ENCODE measurements at regions not wholly inside any gene's neighbourhood (a gene's known extent, or its start where the extent isn't known, plus 50 kb on each side); places are given as distances from the start of the nearest gene placed in this dataset.

DNA sequence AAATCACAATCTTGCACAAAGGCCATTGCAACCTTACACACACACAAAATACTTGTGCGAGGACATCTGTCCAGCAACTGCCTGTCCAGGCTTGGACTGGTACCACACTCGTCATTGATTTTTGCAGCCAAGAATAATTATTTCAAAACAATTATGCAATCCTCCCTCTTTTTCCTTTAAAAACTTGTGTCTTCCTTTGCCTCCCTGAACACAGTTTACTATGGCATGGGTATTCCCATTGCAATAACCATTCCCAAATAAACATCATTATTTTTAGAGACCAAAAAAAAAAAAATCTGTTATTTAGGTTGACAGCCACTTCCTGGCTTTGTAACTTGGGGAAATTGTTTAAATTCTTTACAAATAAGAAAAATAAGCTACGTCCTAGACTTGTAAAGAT is 54.0 kb downstream of the C11orf91 start:
- CTCF ChIA-PET: no interaction called here
- POLR2A ChIA-PET (ENCODE audit: low non-redundant PET): no interaction called here
- no peak for DNase-seq (ENCODE audit: low spot score)
- TF ChIP-seq, protein P1, sequence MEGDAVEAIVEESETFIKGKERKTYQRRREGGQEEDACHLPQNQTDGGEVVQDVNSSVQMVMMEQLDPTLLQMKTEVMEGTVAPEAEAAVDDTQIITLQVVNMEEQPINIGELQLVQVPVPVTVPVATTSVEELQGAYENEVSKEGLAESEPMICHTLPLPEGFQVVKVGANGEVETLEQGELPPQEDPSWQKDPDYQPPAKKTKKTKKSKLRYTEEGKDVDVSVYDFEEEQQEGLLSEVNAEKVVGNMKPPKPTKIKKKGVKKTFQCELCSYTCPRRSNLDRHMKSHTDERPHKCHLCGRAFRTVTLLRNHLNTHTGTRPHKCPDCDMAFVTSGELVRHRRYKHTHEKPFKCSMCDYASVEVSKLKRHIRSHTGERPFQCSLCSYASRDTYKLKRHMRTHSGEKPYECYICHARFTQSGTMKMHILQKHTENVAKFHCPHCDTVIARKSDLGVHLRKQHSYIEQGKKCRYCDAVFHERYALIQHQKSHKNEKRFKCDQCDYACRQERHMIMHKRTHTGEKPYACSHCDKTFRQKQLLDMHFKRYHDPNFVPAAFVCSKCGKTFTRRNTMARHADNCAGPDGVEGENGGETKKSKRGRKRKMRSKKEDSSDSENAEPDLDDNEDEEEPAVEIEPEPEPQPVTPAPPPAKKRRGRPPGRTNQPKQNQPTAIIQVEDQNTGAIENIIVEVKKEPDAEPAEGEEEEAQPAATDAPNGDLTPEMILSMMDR (conservative IDR thresholded peaks at IDR 0.05; ENCODE audit: low read depth): no peak
- no peak overlapping the region for H3K27ac ChIP-seq

DNA sequence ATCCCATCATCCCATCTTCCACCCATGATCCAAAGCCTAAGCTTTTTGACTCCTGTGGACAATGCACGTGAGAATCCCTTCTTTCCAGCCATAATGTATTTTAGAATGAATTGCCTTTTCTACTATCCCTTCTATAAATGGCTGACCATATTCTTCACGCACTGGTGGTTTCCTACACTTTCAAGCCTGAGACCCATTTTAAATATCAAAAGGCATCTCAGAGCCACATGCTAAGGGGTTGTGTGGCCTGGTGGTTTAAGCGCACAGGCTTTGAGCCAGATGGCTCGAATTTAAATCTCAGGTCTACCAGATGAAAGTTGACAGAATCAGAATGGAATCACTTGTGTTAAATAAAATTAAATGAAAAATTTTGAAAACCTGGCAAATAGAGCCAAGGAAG is 54.5 kb downstream of the C11orf91 start:
- ChIA-PET POLR2A (ENCODE audit: low non-redundant PET) (no interaction called here), CTCF (no interaction called here)
- DNase-seq (ENCODE audit: low spot score): no peak
- TF ChIP-seq, protein P1 (conservative IDR thresholded peaks at IDR 0.05; ENCODE audit: low read depth): no peak
- no peak overlapping the region for H3K27ac ChIP-seq

DNA sequence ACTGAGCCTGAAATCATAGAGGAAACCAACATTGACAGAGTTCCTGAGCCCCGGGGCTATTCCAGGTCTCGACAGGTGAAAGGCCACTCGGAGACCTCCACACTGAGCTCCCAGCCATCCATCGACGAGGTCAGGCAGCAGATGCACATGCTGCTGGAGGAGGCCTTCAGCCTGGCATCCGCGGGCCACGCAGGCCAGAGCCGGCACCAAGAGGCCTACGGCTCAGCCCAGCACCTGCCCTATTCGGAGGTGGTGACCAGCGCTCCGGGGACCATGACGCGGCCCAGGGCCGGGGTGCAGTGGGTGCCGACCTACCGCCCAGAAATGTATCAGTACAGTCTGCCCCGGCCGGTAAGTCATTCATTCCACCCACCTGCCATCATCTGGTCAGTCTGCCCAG is 54.9 kb downstream of the C11orf91 start:
- CTCF ChIA-PET: no interaction called here
- POLR2A ChIA-PET (ENCODE audit: low non-redundant PET): no interaction called here

DNA sequence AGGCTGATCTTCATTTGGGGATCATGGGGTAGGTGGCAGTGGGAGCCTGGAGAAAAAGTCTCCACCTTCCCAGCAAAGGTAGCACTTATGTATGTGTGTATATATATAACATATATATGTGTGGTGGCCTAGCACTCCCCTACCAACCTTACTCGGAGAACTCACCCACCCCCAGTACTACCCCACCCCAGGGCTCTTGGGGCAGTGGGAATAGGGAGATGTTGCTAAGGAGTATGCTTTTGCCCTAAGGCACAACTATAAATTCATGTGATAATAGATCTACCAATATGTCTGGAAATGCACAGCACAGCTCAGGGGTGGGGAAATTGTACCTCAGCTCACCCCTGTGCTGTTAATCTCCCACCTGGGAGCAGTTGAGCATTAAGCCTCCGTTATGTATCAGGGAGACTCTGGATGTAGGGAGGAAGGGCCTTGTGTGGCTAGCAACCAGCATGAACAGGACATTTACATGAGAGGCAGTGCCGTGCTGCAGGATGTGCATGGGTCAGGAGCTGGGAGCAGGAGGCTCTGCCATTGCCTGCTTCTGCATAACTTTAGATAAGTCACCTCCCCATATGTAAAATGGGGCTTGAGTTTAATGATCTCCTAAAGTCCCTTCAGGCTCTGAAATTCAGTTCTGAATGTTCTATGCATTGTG is 57.3 kb downstream of the C11orf91 start:
- DNase-seq (ENCODE audit: low spot score): no peak
- ChIA-PET POLR2A (ENCODE audit: low non-redundant PET) (no interaction called here), CTCF (interaction anchor here (0.6 kb wide), 1 partner anchor 288 kb away, joined by 3 read pairs; no protein-coding TSS in a partner anchor)
- TF ChIP-seq, protein P1 (conservative IDR thresholded peaks at IDR 0.05; ENCODE audit: low read depth): no peak
- H3K27ac ChIP-seq: no peak overlapping the region

More for the DNA sequence above, 54.9 kb downstream of the C11orf91 start:
- no peak for DNase-seq (ENCODE audit: low spot score)
- TF ChIP-seq, protein P1 (conservative IDR thresholded peaks at IDR 0.05; ENCODE audit: low read depth): no peak
- H3K27ac ChIP-seq: no peak overlapping the region

DNA sequence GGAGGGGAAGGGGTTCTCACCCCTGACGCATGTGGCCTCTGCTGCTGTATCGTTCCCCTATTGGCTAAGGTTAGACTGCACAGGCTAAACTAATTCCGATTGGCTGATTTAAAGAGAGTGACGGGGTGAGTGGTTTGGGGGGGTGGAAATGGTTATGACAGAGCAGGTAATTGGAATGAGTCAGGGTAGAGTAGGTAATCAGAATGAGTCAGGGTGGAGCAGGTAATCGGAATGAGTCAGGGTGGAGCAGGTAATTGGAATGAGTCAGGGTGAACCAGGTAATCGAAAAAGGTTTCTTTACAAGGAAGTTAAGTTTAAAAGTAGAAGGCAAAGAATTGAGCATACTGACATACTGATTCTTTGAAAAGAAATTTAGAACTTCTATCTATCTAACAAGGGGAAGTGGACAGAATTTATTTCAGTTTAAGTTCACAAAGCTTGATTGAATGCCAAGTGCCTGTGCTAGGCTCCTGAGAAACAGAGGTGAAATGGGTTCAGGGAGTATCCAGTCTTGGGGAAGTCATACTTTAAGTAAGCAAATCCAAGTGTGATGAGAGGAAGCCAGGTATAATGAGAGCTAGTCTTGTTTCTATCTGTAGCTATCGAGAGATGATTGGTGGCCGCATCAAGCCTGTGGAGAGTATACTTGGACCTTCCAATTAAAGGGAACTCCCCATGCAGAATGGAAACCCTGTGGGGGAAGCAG is 58.0 kb downstream of the C11orf91 start:
- ChIA-PET POLR2A (ENCODE audit: low non-redundant PET) (no interaction called here), CTCF (no interaction called here)
- DNase-seq (ENCODE audit: low spot score): no peak
- no peak overlapping the region for H3K27ac ChIP-seq
- TF ChIP-seq, protein P1 (conservative IDR thresholded peaks at IDR 0.05; ENCODE audit: low read depth): no peak

DNA sequence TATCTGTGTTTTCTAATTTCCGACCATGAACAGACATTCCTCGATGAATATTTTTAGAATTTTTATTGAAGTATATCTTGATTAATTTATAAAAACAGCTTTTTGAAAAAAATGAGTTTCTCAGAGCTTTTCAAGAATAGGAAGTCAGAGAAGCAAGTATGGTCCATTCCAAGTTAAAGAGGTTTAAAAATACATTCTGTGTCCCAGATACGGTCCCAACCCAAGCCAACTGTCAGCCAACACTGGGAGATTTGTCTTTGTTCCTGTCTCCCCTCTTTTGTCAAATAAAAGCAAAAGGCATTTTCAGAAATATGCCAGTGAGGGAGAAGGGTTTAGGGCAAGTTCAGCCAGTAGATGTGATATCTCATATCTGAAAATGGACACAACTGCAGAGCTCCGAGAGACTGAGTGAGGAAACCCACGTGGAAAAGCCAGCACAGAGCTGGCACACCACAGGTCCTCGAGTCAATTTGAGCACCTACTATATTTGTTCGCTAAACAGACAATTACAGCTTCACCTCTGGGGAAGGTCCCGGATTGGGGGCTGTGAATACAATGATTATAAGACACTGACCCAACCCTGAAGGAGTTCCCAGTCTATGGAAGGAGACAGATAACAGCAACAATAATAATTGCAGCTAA is 59.8 kb downstream of the C11orf91 start:
- DNase-seq (ENCODE audit: low spot score): no peak
- TF ChIP-seq, protein P1 (conservative IDR thresholded peaks at IDR 0.05; ENCODE audit: low read depth): no peak
- CTCF ChIA-PET: no interaction called here
- H3K27ac ChIP-seq: no peak overlapping the region
- POLR2A ChIA-PET (ENCODE audit: low non-redundant PET): no interaction called here
